HCT116 (cell line): ENCODE measurements at regions not wholly inside any gene's neighbourhood (a gene's known extent, or its start where the extent isn't known, plus 50 kb on each side); places are given as distances from the start of the nearest gene placed in this dataset.

Experiments
- ATAC-seq: fragments of 200-7000 bp; cut with Tn5 transposase; 2 replicates; pipeline ENCODE4 v1.9.1; 2020; ENCODE audit warnings: mild to moderate bottlenecking, moderate library complexity
- BruUV-seq: library from RNA; stranded (reverse); fragments of 400-500 nt; replicated peaks from 2 replicates; lab custom pipeline; 2021; lab: Mats Ljungman, UMichigan
- CTCF ChIA-PET: fragments of 300-600 bp; sonication (Branson Sonifier 250); formaldehyde crosslinking; loops from one replicate; lab custom pipeline; 2021; ENCODE audit warnings: antibody characterized with exemption; lab: Charles Lee
- POLR2A ChIA-PET: fragments of 300-600, 350-600 bp; sonication (Branson Sonifier 250); formaldehyde crosslinking; loops from one replicate; lab custom pipeline; 2021; ENCODE audit warnings: antibody characterized with exemption; lab: Charles Lee
- RAD21 ChIA-PET, 2 experiments: fragments of 300-600 bp; sonication (Branson Sonifier 250); formaldehyde crosslinking; loops; one replicate each; lab custom pipeline; 2023; ENCODE audit warnings: low total read pairs in 2 of 2; ENCODE audit not compliant: uncharacterized antibody in 2 of 2, unreplicated experiment in 2 of 2, low non-redundant PET in 1 of 2; lab: Charles Lee
- DNase-seq: peaks from one replicate; pipeline ENCODE4 v3.0.0-alpha.2; 2010; ENCODE audit warnings: low read depth, low spot score
- H2AFZ ChIP-seq: fragments of 200-600 bp; shearing (Covaris generic), sonication (generic); 2 replicates; pipeline ENCODE4 v1.6.1; 2017; ENCODE audit warnings: low read depth, mixed run types, mixed read lengths, antibody characterized with exemption, low read length; ENCODE audit not compliant: poor library complexity, severe bottlenecking
- H3K27ac ChIP-seq: 2 replicates; pipeline ENCODE4 v1.5.1; 2012; ENCODE audit warnings: low read depth, low read length
- H3K27me3 ChIP-seq: fragments of 200-600 bp; sonication (generic); 2 replicates; pipeline ENCODE4 v1.6.1; 2016; ENCODE audit warnings: mixed run types, low read length, mixed read lengths; ENCODE audit not compliant: insufficient read depth
- H3K36me3 ChIP-seq, 2 experiments: fragments of 200-500 bp in 1 of 2; fragments of 200-600 bp in 1 of 2; sonication (Bioruptor generic) in 1 of 2; sonication (generic) in 1 of 2; 2 replicates each; pipeline versions ENCODE4 v1.5.1 to v1.6.1; 2014 to 2016; ENCODE audit warnings: low read length in 2 of 2, inconsistent platforms in 1 of 2, mixed read lengths in 1 of 2, mixed run types in 1 of 2; ENCODE audit not compliant: insufficient read depth in 2 of 2, control insufficient read depth in 1 of 2
- H3K4me1 ChIP-seq, 2 experiments: fragments of 200-600 bp in 1 of 2; sonication (generic) in 1 of 2; 2 replicates each; pipeline versions ENCODE4 v1.5.1 to v1.6.1; 2012 to 2017; ENCODE audit warnings: low read length in 2 of 2, inconsistent platforms in 1 of 2, mild to moderate bottlenecking in 1 of 2, mixed read lengths in 1 of 2, mixed run types in 1 of 2, moderate library complexity in 1 of 2; ENCODE audit not compliant: insufficient read depth in 2 of 2, control insufficient read depth in 1 of 2
- H3K4me2 ChIP-seq: fragments of 200-600 bp; sonication (generic); 2 replicates; pipeline ENCODE4 v1.6.1; 2017; ENCODE audit warnings: mixed run types, low read length, mixed read lengths
- H3K4me3 ChIP-seq, 2 experiments: fragments of 200-600 bp in 1 of 2; sonication (generic) in 1 of 2; replicated peaks in 1 of 2; 2 replicates each; pipeline ENCODE4 v1.5.1; 2011 to 2016; ENCODE audit warnings: low read length in 2 of 2, control low read depth in 1 of 2, low read depth in 1 of 2, mild to moderate bottlenecking in 1 of 2, mixed read lengths in 1 of 2, mixed run types in 1 of 2
- H3K79me2 ChIP-seq: fragments of 200-600 bp; sonication (generic); 2 replicates; pipeline ENCODE4 v1.6.1; 2017; ENCODE audit warnings: mild to moderate bottlenecking, mixed run types, low read length, moderate library complexity, mixed read lengths; ENCODE audit not compliant: insufficient read depth
- H3K9ac ChIP-seq: fragments of 200-600 bp; sonication (generic); 2 replicates; pipeline ENCODE4 v1.6.1; 2016; ENCODE audit warnings: low read length, mixed read lengths
- H3K9me2 ChIP-seq: fragments of 200-600 bp; sonication (generic), shearing (Covaris generic); 2 replicates; pipeline ENCODE4 v1.6.1; 2017; ENCODE audit warnings: mixed run types, mild to moderate bottlenecking, moderate library complexity; ENCODE audit not compliant: insufficient read depth
- H3K9me3 ChIP-seq, 2 experiments: fragments of 200-500 bp in 1 of 2; fragments of 200-600 bp in 1 of 2; sonication (Bioruptor generic) in 1 of 2; sonication (generic) in 1 of 2; 2 replicates each; pipeline ENCODE4 v1.6.1; 2014 to 2017; ENCODE audit warnings: low read length in 2 of 2, mixed read lengths in 2 of 2, inconsistent platforms in 1 of 2, low read depth in 1 of 2, mild to moderate bottlenecking in 1 of 2, mixed run types in 1 of 2, moderate library complexity in 1 of 2; ENCODE audit not compliant: control insufficient read depth in 1 of 2, insufficient read depth in 1 of 2
- H4K20me1 ChIP-seq: fragments of 200-600 bp; sonication (generic), shearing (Covaris generic); 2 replicates; pipeline ENCODE4 v1.6.1; 2017; ENCODE audit warnings: mixed run types, mild to moderate bottlenecking, moderate library complexity; ENCODE audit not compliant: insufficient read depth
- CBX3 ChIP-seq: IDR thresholded peaks from 2 replicates; pipeline ENCODE4 v1.6.1; 2012; ENCODE audit warnings: low read depth
- ELF1 ChIP-seq: IDR thresholded peaks from 2 replicates; pipeline ENCODE4 v1.6.1; 2012; ENCODE audit warnings: low read depth, borderline replicate concordance
- EZH2 ChIP-seq: fragments of 200-600 bp; sonication (generic); IDR thresholded peaks from 2 replicates; pipeline ENCODE4 v1.6.1; 2017; ENCODE audit warnings: antibody characterized with exemption, mixed run types
- POLR2AphosphoS5 ChIP-seq: IDR thresholded peaks from 2 replicates; pipeline ENCODE4 v1.6.1; 2011; ENCODE audit warnings: mild to moderate bottlenecking, low read depth, low read length, moderate library complexity
- RAD21 ChIP-seq: IDR thresholded peaks from 2 replicates; pipeline ENCODE4 v1.6.1; 2012; ENCODE audit warnings: low read depth, mild to moderate bottlenecking
- SIN3A ChIP-seq: IDR thresholded peaks from 2 replicates; pipeline ENCODE4 v1.6.1; 2012; ENCODE audit warnings: low read depth
- ZNF274 ChIP-seq: fragments of 200-500 bp; sonication (Bioruptor generic); IDR thresholded peaks from 2 replicates; pipeline ENCODE4 v1.6.1; 2014; ENCODE audit warnings: mild to moderate bottlenecking, low read depth, low read length, inconsistent platforms
- intact Hi-C: fragments of 100-400 bp; cut with micrococcal nuclease; formaldehyde crosslinking; loops from 2 replicates; pipeline ENCODE4 v1.10.0; 2022
- TF ChIP-seq, protein P1 (sequence below): IDR thresholded peaks from 2 replicates; pipeline ENCODE4 v1.6.1; 2012

GRCh38 chr12:81874166-81874565 lies 115.0 kb upstream of the PPFIA2 start:
- no peaks in the 10 kb centered on the region for H4K20me1 ChIP-seq
- no peak overlapping the region for H3K9ac ChIP-seq
- ATAC-seq (no peak), DNase-seq (no peak)
- TF ChIP-seq RAD21 (no peak), ELF1 (no peak)
- TF ChIP-seq, protein P1, sequence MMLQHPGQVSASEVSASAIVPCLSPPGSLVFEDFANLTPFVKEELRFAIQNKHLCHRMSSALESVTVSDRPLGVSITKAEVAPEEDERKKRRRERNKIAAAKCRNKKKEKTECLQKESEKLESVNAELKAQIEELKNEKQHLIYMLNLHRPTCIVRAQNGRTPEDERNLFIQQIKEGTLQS: no peak
- POLR2A ChIA-PET: interaction anchor here (0.6 kb wide), 1 partner anchor 15 kb away, joined by 3 read pairs; no protein-coding TSS in a partner anchor
- H3K4me1 ChIP-seq: no peaks in the 10 kb centered on the region
- H2AFZ ChIP-seq: no peak overlapping the region
- H3K36me3 ChIP-seq: no peaks in the 10 kb centered on the region
- no peaks in the 10 kb centered on the region for H3K9me3 ChIP-seq
- CTCF ChIA-PET: no interaction called here
- no TSS peak for BruUV-seq
- H3K4me2 ChIP-seq: no peak overlapping the region
- H3K9me2 ChIP-seq: no peaks in the 10 kb centered on the region
- no peaks in the 10 kb centered on the region for H3K79me2 ChIP-seq
- intact Hi-C loops: no loop called here
- RAD21 ChIA-PET: no interaction called here
- no peaks in the 10 kb centered on the region for H3K27me3 ChIP-seq
- H3K4me3 ChIP-seq: no peak overlapping the region
- no peak overlapping the region for H3K27ac ChIP-seq

DNA sequence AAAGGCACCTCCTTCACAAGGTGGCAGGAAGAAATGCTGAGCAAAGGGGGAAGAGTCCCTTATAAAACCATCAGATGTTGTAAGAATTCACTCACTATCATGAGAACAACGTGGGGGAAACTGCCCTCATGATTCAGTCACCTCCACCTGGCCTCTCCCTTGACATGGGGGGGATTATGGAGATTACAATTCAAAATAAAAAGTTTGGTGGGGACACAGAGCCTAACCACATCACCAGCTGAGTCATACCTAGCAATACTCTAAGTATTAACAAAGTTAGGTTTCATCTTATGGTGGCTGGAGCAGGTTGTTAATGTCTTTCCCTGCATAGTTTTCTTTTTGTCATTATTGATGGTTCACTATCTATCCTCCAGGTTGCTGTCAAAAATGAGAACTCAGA lies 113.2 kb upstream of the PPFIA2 start:
- H4K20me1 ChIP-seq: no peaks in the 10 kb centered on the region
- H3K27me3 ChIP-seq: no peaks in the 10 kb centered on the region
- POLR2A ChIA-PET: no interaction called here
- H3K4me1 ChIP-seq: no peaks in the 10 kb centered on the region
- no peak overlapping the region for H3K27ac ChIP-seq
- TF ChIP-seq EZH2 (no peak), POLR2AphosphoS5 (no peak), SIN3A (no peak), ZNF274 (no peak), CBX3 (no peak)
- TF ChIP-seq, all 23 proteins: peak for 0
- H3K4me2 ChIP-seq: no peak overlapping the region
- ATAC-seq: no peak
- intact Hi-C loops: no loop called here
- BruUV-seq: no TSS peak
- ChIA-PET CTCF (no interaction called here), RAD21 (no interaction called here)
- no peaks in the 10 kb centered on the region for H3K9me2 ChIP-seq
- H3K36me3 ChIP-seq: no peaks in the 10 kb centered on the region
- DNase-seq: no peak
- H3K9me3 ChIP-seq: no peaks in the 10 kb centered on the region
- H3K9ac ChIP-seq: no peak overlapping the region
- no peak overlapping the region for H2AFZ ChIP-seq
- no peak overlapping the region for H3K4me3 ChIP-seq
- H3K79me2 ChIP-seq: no peaks in the 10 kb centered on the region
